DOHH2 (cell line): ENCODE measurements at regions not wholly inside any gene's neighbourhood (a gene's known extent, or its start where the extent isn't known, plus 50 kb on each side); places are given as distances from the start of the nearest gene placed in this dataset.

Experiments
- H3F3A ChIP-seq: fragments of 200-600 bp; sonication (generic), shearing (Covaris generic); 2 replicates; pipeline ENCODE4 v1.6.0; 2016; ENCODE audit warnings: antibody characterized with exemption, mild to moderate bottlenecking; ENCODE audit not compliant: control insufficient read depth, insufficient read depth
- H3K27ac ChIP-seq: fragments of 200-600 bp; sonication (generic); 2 replicates; pipeline ENCODE4 v1.5.1; 2014; ENCODE audit warnings: low read depth, mild to moderate bottlenecking, low read length, moderate library complexity
- H3K27me3 ChIP-seq: fragments of 200-600 bp; sonication (generic); 2 replicates; pipeline ENCODE4 v1.6.1; 2014; ENCODE audit warnings: mild to moderate bottlenecking, low read length, mixed read lengths; ENCODE audit not compliant: control insufficient read depth
- H3K36me3 ChIP-seq: fragments of 200-600 bp; sonication (generic); 2 replicates; pipeline ENCODE4 v1.6.1; 2014; ENCODE audit warnings: mild to moderate bottlenecking, low read length, moderate library complexity, mixed read lengths; ENCODE audit not compliant: control insufficient read depth
- H3K4me1 ChIP-seq: fragments of 200-600 bp; sonication (generic); 2 replicates; pipeline ENCODE4 v1.6.1; 2014; ENCODE audit warnings: mild to moderate bottlenecking, low read length, mixed read lengths; ENCODE audit not compliant: control insufficient read depth
- H3K4me2 ChIP-seq: fragments of 200-600 bp; sonication (generic); 2 replicates; pipeline ENCODE4 v1.6.0; 2014; ENCODE audit warnings: mild to moderate bottlenecking, low read length, moderate library complexity
- H3K4me3 ChIP-seq: fragments of 200-600 bp; sonication (generic); 2 replicates; pipeline ENCODE4 v1.5.1; 2014; ENCODE audit warnings: mild to moderate bottlenecking, low read length, mixed read lengths
- H3K79me2 ChIP-seq: fragments of 200-600 bp; sonication (generic); 2 replicates; pipeline ENCODE4 v1.6.1; 2014; ENCODE audit warnings: mild to moderate bottlenecking, low read length, mixed read lengths; ENCODE audit not compliant: control insufficient read depth
- H3K9me2 ChIP-seq: fragments of 200-600 bp; sonication (generic); replicated peaks from 2 replicates; pipeline ENCODE4 v1.6.1; 2014; ENCODE audit warnings: mild to moderate bottlenecking, low read length, mixed read lengths; ENCODE audit not compliant: control insufficient read depth
- H3K9me3 ChIP-seq: fragments of 200-600 bp; sonication (generic); 2 replicates; pipeline ENCODE4 v1.6.1; 2014; ENCODE audit warnings: antibody characterized with exemption, low read length, mixed read lengths; ENCODE audit not compliant: control insufficient read depth, insufficient read depth
- H4K20me1 ChIP-seq: fragments of 200-600 bp; sonication (generic); 2 replicates; pipeline ENCODE4 v1.6.0; 2014; ENCODE audit warnings: low read depth, mild to moderate bottlenecking, antibody characterized with exemption, low read length, moderate library complexity; ENCODE audit not compliant: control insufficient read depth, insufficient read depth
- CTCF ChIP-seq: fragments of 200-600 bp; sonication (generic); IDR thresholded peaks from one replicate; pipeline ENCODE4 v1.5.1; 2014; ENCODE audit warnings: antibody characterized with exemption, mild to moderate bottlenecking, low read depth, low read length; ENCODE audit not compliant: poor library complexity, severe bottlenecking
- EZH2phosphoT487 ChIP-seq: fragments of 200-600 bp; sonication (generic); IDR thresholded peaks from 2 replicates; pipeline ENCODE4 v1.6.1; 2017; ENCODE audit warnings: borderline replicate concordance, mild to moderate bottlenecking, antibody characterized with exemption, low read length, moderate library complexity, mixed read lengths

- H3K4me2 ChIP-seq: no peak overlapping the region
- peaks cover 7% of the 10 kb centered on the region for H3K27me3 ChIP-seq
- no peaks in the 10 kb centered on the region for H3K9me2 ChIP-seq
- no peak overlapping the region for H3K4me3 ChIP-seq
- TF ChIP-seq CTCF: peak; percentile 67
- no peak for TF ChIP-seq EZH2phosphoT487
- H3K36me3 ChIP-seq: no peaks in the 10 kb centered on the region
- no peaks in the 10 kb centered on the region for H3K4me1 ChIP-seq
- H3F3A ChIP-seq: no peaks in the 10 kb centered on the region
- H4K20me1 ChIP-seq: no peaks in the 10 kb centered on the region
- no peak overlapping the region for H3K27ac ChIP-seq
- no peaks in the 10 kb centered on the region for H3K79me2 ChIP-seq
- no peaks in the 10 kb centered on the region for H3K9me3 ChIP-seq
Observed at GRCh38 chr2:198296665-198297308, 492.4 kb downstream of the PLCL1 start.

DNA sequence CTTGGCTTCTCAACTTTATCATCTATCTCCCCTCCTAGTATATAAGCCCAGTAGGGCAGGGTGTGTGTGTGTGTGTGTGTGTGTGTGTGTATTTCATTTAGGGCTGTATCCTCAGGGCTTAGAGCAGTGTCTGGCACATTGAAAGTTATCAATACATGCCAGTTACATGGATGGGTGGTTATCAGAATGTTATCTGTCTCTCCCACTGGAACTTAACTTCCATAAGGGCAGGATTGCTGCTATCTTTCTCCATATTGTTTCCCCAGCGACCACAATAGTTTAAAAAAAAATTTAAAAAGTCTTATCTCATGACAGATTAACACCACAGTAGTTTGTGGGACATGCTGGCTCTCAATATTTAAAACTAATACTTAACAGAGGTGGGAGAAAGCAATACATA, 488.9 kb downstream of the PLCL1 start:
- no peaks in the 10 kb centered on the region for H3F3A ChIP-seq
- no peaks in the 10 kb centered on the region for H3K27me3 ChIP-seq
- no peaks in the 10 kb centered on the region for H3K79me2 ChIP-seq
- H3K4me3 ChIP-seq: no peak overlapping the region
- TF ChIP-seq CTCF (no peak), EZH2phosphoT487 (no peak)
- no peak overlapping the region for H3K27ac ChIP-seq
- no peaks in the 10 kb centered on the region for H3K4me1 ChIP-seq
- no peaks in the 10 kb centered on the region for H3K9me2 ChIP-seq
- no peak overlapping the region for H3K4me2 ChIP-seq
- H4K20me1 ChIP-seq: no peaks in the 10 kb centered on the region
- H3K9me3 ChIP-seq: no peaks in the 10 kb centered on the region
- H3K36me3 ChIP-seq: no peaks in the 10 kb centered on the region

GRCh38 chr2:198289811-198290210, 485.4 kb downstream of the PLCL1 start:
- Histone ChIP-seq H3K36me3 (no peaks in the 10 kb centered on the region), H3K79me2 (no peaks in the 10 kb centered on the region), H3K9me2 (no peaks in the 10 kb centered on the region), H4K20me1 (no peaks in the 10 kb centered on the region), H3K9me3 (no peaks in the 10 kb centered on the region), H3F3A (no peaks in the 10 kb centered on the region), H3K4me2 (no peak overlapping the region), H3K4me1 (no peaks in the 10 kb centered on the region), H3K4me3 (no peak overlapping the region), H3K27ac (no peak overlapping the region), H3K27me3 (peaks cover 3% of the 10 kb centered on the region; the same call in 1 of the 2 replicates)
- TF ChIP-seq EZH2phosphoT487 (no peak), CTCF (no peak)
